ENCODE measurements at regions not wholly inside any gene's neighbourhood (a gene's known extent, or its start where the extent isn't known, plus 50 kb on each side); places are given as distances from the start of the nearest gene placed in this dataset.
"Not testable (repeated sequence)": the region's sequence is repeated elsewhere in the genome, so short reads cannot be mapped to it uniquely, and the experiment has no call there.

DNA sequence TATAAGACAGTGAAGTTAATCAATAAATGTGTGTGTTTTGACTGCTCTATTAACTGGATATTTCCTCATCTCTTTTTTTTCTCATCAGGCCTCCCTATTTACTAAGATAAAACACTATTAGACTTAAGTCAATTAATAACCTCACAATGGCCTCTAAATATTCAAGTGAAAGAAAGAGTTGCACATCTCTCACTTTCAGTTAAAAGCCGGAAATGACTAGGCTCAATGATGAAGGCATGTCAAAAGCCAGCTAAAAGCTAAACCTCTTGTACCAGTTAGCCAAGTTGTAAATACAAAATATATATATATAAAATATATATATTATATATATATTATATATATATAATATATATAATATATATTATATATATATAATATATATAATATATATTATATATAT, 127.0 kb upstream of the MEOX2 start:
- WGBS, 5 donors = 88 to 95% (median 93%) methylated on average over 1 of the region's 1 CpG
- H3K9me3 ChIP-seq = no peaks in the 10 kb centered on the region
- H3K27me3 ChIP-seq = no peaks in the 10 kb centered on the region
- H3K36me3 ChIP-seq = no peaks in the 10 kb centered on the region
- H3K4me1 ChIP-seq = no peaks in the 10 kb centered on the region
- no peak overlapping the region for H3K27ac ChIP-seq
- intact Hi-C loops (cut with DNase I; ENCODE audit: low total_unique reads) = no loop called here
- no peak overlapping the region for H3K4me3 ChIP-seq
- no peak for DNase-seq
- no peak for TF ChIP-seq EP300 (IDR thresholded peaks at IDR 0.05)
- TF ChIP-seq POLR2A (IDR thresholded peaks at IDR 0.05) = no peak
- no peak for TF ChIP-seq POLR2AphosphoS5 (IDR thresholded peaks at IDR 0.05)
- TF ChIP-seq, protein P1, sequence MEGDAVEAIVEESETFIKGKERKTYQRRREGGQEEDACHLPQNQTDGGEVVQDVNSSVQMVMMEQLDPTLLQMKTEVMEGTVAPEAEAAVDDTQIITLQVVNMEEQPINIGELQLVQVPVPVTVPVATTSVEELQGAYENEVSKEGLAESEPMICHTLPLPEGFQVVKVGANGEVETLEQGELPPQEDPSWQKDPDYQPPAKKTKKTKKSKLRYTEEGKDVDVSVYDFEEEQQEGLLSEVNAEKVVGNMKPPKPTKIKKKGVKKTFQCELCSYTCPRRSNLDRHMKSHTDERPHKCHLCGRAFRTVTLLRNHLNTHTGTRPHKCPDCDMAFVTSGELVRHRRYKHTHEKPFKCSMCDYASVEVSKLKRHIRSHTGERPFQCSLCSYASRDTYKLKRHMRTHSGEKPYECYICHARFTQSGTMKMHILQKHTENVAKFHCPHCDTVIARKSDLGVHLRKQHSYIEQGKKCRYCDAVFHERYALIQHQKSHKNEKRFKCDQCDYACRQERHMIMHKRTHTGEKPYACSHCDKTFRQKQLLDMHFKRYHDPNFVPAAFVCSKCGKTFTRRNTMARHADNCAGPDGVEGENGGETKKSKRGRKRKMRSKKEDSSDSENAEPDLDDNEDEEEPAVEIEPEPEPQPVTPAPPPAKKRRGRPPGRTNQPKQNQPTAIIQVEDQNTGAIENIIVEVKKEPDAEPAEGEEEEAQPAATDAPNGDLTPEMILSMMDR (IDR thresholded peaks at IDR 0.05) = no peak

DNA sequence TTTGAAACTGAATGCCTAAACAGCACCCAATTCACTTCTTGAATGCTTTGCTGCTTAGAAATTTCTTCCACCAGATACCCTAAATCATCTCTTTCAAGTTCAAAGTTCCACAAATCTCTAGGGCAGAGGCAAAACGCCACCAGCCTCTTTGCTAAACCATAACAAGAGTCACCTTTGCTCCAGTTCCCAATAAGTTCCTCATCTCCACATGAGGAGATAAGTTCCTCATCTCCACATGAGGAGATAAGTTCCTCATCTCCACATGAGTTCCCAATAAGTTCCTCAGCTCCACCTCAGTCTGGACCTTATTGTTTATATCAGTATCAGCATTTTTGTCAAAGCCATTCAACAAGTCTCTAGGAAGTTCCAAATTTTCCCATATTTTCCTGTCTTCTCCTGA, 123.9 kb upstream of the MEOX2 start:
- H3K27ac ChIP-seq; H3K4me3 ChIP-seq; H3K27me3 ChIP-seq; H3K9me3 ChIP-seq; H3K4me1 ChIP-seq; H3K36me3 ChIP-seq; intact Hi-C loops (cut with DNase I; ENCODE audit: low total_unique reads); DNase-seq: not testable (repeated sequence)
- WGBS, 5 donors = 45 to 71% (median 69%) methylated on average over 1 of the region's 1 CpG

DNA sequence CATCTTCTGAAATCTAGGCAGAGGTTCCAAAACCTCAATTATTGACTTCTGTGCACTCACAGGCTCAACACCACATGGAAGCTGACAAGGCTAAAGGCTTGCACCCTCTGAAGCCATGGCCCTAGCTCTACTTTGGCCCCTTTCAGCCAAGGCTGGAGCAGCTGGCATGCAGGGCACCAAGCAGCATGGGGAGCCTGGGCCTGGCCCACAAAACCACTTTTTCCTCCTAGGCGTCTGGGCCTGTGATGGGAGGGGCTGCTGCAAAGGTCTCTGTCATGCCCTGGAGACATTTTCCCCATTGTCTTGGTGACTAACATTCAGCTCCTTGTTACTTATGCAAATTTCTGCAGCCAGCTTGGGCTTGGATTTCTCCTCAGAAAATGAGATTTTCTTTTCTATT, 123.5 kb upstream of the MEOX2 start:
- DNase-seq; H3K36me3 ChIP-seq; H3K4me1 ChIP-seq; H3K27ac ChIP-seq; H3K27me3 ChIP-seq; intact Hi-C loops (cut with DNase I; ENCODE audit: low total_unique reads); H3K4me3 ChIP-seq; H3K9me3 ChIP-seq: not testable (repeated sequence)
- 73 to 94% (median 88%) methylated on average over 1 of the region's 1 CpG for WGBS, 5 donors

DNA sequence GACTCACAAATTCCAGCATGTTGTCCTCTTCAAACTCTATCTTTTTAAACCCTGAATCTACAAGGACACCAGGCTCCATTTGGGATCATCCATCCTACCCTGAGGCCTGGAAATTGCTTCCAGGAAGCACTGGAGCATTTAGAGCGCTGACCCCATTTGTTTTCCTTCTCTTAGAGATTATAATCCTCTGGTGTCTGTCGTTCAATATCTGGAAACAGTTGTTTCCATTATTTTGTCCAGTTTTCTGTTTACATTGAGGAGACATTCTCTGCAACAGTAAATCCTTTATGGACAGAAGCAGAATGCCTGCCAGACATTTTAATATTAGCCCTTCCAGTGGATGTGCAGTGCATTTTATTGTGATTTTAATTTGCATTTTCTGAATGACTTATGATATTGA, 119.4 kb upstream of the MEOX2 start:
- Histone ChIP-seq H3K4me3 (no peak overlapping the region), H3K4me1 (no peaks in the 10 kb centered on the region), H3K27me3 (no peaks in the 10 kb centered on the region), H3K36me3 (no peaks in the 10 kb centered on the region), H3K27ac (no peak overlapping the region), H3K9me3 (no peaks in the 10 kb centered on the region)
- TF ChIP-seq POLR2A (IDR thresholded peaks at IDR 0.05) (no peak), POLR2AphosphoS5 (IDR thresholded peaks at IDR 0.05) (no peak)
- whole genome bisulfite sequencing, 5 donors = 45 to 65% (median 56%) methylated on average over 2 of the region's 2 CpGs
- intact Hi-C loops (cut with DNase I; ENCODE audit: low total_unique reads) = no loop called here
- peak in 1 of 2 donors; percentile 54 for DNase-seq

DNA sequence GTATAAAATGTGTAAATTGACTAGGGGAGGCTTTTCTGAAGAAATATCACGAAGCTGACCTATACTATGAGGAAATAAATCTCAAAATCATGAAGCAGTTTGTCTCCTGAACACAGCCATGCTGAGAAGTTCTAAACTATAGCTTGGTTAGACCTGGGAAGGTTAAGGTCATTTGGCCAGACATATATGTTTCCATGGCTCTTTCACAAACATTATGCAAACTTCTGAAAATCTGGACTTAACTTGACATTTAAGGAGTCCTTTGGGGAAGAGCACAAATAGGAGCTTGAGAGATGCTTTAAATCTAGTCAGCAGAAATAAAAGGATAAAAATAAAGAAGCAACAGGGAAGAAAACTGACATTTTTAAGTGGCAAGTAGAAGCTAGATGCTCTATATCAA, 115.9 kb upstream of the MEOX2 start:
- Histone ChIP-seq H3K27me3 (no peaks in the 10 kb centered on the region), H3K4me3 (no peak overlapping the region), H3K9me3 (no peaks in the 10 kb centered on the region), H3K4me1 (no peaks in the 10 kb centered on the region), H3K27ac (no peak overlapping the region), H3K36me3 (no peaks in the 10 kb centered on the region)
- intact Hi-C loops (cut with DNase I; ENCODE audit: low total_unique reads) = no loop called here
- WGBS, 5 donors = 48 to 65% (median 52%) methylated on average over 1 of the region's 1 CpG
- DNase-seq = peak in 1 of 2 donors; percentile 61
- TF ChIP-seq POLR2AphosphoS5 (IDR thresholded peaks at IDR 0.05) (no peak), EP300 (IDR thresholded peaks at IDR 0.05) (no peak), POLR2A (IDR thresholded peaks at IDR 0.05) (no peak)
- TF ChIP-seq, protein P1 (IDR thresholded peaks at IDR 0.05) = no peak

DNA sequence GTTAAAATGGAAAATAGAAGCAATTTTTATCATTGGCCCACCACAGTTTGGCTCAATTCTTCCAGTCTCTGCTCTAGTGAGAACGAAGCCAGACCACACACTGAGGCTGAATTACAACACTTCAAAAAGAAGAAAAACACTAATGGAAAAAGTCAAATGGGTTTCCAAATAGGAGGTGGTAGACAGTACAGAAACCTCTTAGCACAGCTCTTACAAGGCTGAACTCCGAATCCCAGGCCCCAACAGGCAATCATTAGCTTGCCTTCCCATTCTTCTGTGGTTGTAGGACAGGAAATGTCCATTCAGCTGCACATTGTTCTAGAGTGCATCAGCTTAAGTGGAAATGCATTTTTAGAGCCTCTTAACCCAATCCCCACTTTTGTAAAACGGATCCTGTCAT, 115.1 kb upstream of the MEOX2 start:
- H3K27me3 ChIP-seq = no peaks in the 10 kb centered on the region
- no peaks in the 10 kb centered on the region for H3K4me1 ChIP-seq
- intact Hi-C loops (cut with DNase I; ENCODE audit: low total_unique reads) = no loop called here
- peak in 1 of 2 donors; percentile 73 for DNase-seq
- no peak overlapping the region for H3K4me3 ChIP-seq
- no peaks in the 10 kb centered on the region for H3K36me3 ChIP-seq
- TF ChIP-seq POLR2AphosphoS5 (IDR thresholded peaks at IDR 0.05) (no peak), POLR2A (IDR thresholded peaks at IDR 0.05) (no peak), EP300 (IDR thresholded peaks at IDR 0.05) (no peak)
- TF ChIP-seq, protein P1 (IDR thresholded peaks at IDR 0.05) = no peak
- WGBS, 5 donors = 39 to 58% (median 46%) methylated on average over 3 of the region's 3 CpGs
- no peaks in the 10 kb centered on the region for H3K9me3 ChIP-seq
- no peak overlapping the region for H3K27ac ChIP-seq
